Loucy (cell line): ENCODE measurements at regions not wholly inside any gene's neighbourhood (a gene's known extent, or its start where the extent isn't known, plus 50 kb on each side); places are given as distances from the start of the nearest gene placed in this dataset.

Experiments
- H2AFZ ChIP-seq: fragments of 200-600 bp; sonication (generic); 2 replicates; pipeline ENCODE4 v1.6.0; 2016; ENCODE audit warnings: antibody characterized with exemption, mild to moderate bottlenecking, low read length, moderate library complexity
- H3F3A ChIP-seq: fragments of 200-600 bp; 2 replicates; pipeline ENCODE4 v1.6.0; 2016; ENCODE audit warnings: antibody characterized with exemption, low read depth, mild to moderate bottlenecking
- H3K27me3 ChIP-seq: fragments of 200-600 bp; sonication (generic); 2 replicates; pipeline ENCODE4 v1.6.1; 2014; ENCODE audit warnings: low read length, mild to moderate bottlenecking; ENCODE audit not compliant: insufficient read depth, poor library complexity, severe bottlenecking
- H3K36me3 ChIP-seq: fragments of 200-600 bp; sonication (generic); 2 replicates; pipeline ENCODE4 v1.6.1; 2016; ENCODE audit warnings: low read length; ENCODE audit not compliant: insufficient read depth
- H3K4me1 ChIP-seq: fragments of 200-600 bp; sonication (generic); 2 replicates; pipeline ENCODE4 v1.5.1; 2014; ENCODE audit warnings: low read length, mild to moderate bottlenecking; ENCODE audit not compliant: insufficient read depth, poor library complexity, severe bottlenecking
- H3K4me2 ChIP-seq: fragments of 200-600 bp; sonication (generic); 2 replicates; pipeline ENCODE4 v1.6.0; 2014; ENCODE audit warnings: antibody characterized with exemption, low read length, low read depth, mild to moderate bottlenecking; ENCODE audit not compliant: poor library complexity, severe bottlenecking
- H3K4me3 ChIP-seq: fragments of 200-600 bp; sonication (generic); 2 replicates; pipeline ENCODE4 v1.5.1; 2014; ENCODE audit warnings: low read length, mild to moderate bottlenecking, mixed read lengths; ENCODE audit not compliant: poor library complexity, severe bottlenecking
- H3K79me2 ChIP-seq: fragments of 200-600 bp; sonication (generic); 2 replicates; pipeline ENCODE4 v1.6.1; 2014; ENCODE audit warnings: low read length; ENCODE audit not compliant: insufficient read depth
- H3K9ac ChIP-seq: fragments of 200-600 bp; sonication (generic); 2 replicates; pipeline ENCODE4 v1.6.0; 2014; ENCODE audit warnings: mild to moderate bottlenecking, low read depth, low read length, moderate library complexity; ENCODE audit not compliant: poor library complexity, severe bottlenecking
- H3K9me2 ChIP-seq: fragments of 200-600 bp; sonication (generic); replicated peaks from 2 replicates; pipeline ENCODE4 v1.6.1; 2016; ENCODE audit warnings: low read depth, low read length, mixed read lengths
- H3K9me3 ChIP-seq: fragments of 200-600 bp; sonication (generic); 2 replicates; pipeline ENCODE4 v1.6.1; 2014; ENCODE audit warnings: mild to moderate bottlenecking, antibody characterized with exemption, low read length, low read depth; ENCODE audit not compliant: insufficient read depth
- H4K20me1 ChIP-seq: fragments of 200-600 bp; sonication (generic); 2 replicates; pipeline ENCODE4 v1.6.0; 2014; ENCODE audit warnings: antibody characterized with exemption, low read length, mild to moderate bottlenecking; ENCODE audit not compliant: insufficient read depth, poor library complexity, severe bottlenecking
- CTCF ChIP-seq: fragments of 200-600 bp; sonication (generic); conservative IDR thresholded peaks from 2 replicates; pipeline ENCODE4 v1.5.1; 2014; ENCODE audit warnings: mild to moderate bottlenecking, antibody characterized with exemption, low read length
- EZH2phosphoT487 ChIP-seq: fragments of 200-600 bp; IDR thresholded peaks from 2 replicates; pipeline ENCODE4 v1.6.1; 2018; ENCODE audit warnings: antibody characterized with exemption, mild to moderate bottlenecking, moderate library complexity, borderline replicate concordance

GRCh38 chr4:186949847-186950246, 226.2 kb upstream of the FAT1 start:
- Histone ChIP-seq H3K9me2 (no peaks in the 10 kb centered on the region), H3K4me3 (no peak overlapping the region), H3K36me3 (no peaks in the 10 kb centered on the region), H3K27me3 (no peaks in the 10 kb centered on the region), H3K9ac (no peak overlapping the region), H3F3A (no peaks in the 10 kb centered on the region), H3K4me2 (no peak overlapping the region), H3K9me3 (no peaks in the 10 kb centered on the region), H3K4me1 (peaks cover 7% of the 10 kb centered on the region), H2AFZ (no peak overlapping the region), H4K20me1 (no peaks in the 10 kb centered on the region), H3K79me2 (no peaks in the 10 kb centered on the region)
- TF ChIP-seq CTCF (no peak), EZH2phosphoT487 (no peak)

- no peaks in the 10 kb centered on the region for H4K20me1 ChIP-seq
- no peaks in the 10 kb centered on the region for H3F3A ChIP-seq
- H3K27me3 ChIP-seq: no peaks in the 10 kb centered on the region
- TF ChIP-seq CTCF: no peak
- no peak for TF ChIP-seq EZH2phosphoT487
- H3K4me1 ChIP-seq: peaks cover 7% of the 10 kb centered on the region
- no peaks in the 10 kb centered on the region; the same call in 1 of the 2 replicates for H3K9me2 ChIP-seq
- no peak overlapping the region for H3K4me3 ChIP-seq
- H3K4me2 ChIP-seq: no peak overlapping the region
- H3K9ac ChIP-seq: no peak overlapping the region
- H3K79me2 ChIP-seq: no peaks in the 10 kb centered on the region
- no peaks in the 10 kb centered on the region for H3K36me3 ChIP-seq
- H2AFZ ChIP-seq: no peak overlapping the region
- no peaks in the 10 kb centered on the region for H3K9me3 ChIP-seq
Observed at GRCh38 chr4:186952709-186953108, 229.1 kb upstream of the FAT1 start.

DNA sequence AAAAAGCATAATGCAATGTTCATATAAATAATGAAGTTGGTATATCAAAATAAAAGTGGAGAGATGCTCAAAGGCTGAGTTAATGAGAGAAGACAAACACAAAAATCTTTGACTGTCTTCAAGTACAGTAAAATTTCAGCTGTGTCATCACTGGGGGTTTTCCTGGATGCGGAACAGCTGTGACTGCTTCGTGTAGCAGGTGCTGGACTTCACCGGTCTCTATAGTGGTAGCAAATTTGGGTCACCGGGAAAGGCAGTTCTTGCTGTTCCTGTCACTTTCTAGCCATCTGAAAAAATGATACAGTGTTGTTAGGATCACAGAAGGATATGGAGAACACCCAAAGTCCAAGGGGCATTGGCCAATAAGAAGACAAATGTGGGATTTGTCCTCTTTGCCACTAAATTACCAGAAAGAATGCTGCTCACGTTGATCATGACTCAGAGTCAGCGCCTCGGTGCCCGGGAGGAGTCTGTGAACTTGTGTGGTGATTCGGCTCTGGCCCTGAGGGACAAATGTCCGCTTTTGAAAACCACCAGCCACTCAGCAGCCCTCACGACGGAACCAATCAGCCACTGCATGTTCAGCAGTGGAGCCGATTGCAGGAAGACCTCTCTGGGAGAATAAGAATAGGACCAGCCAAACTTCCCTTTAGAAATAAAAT, 230.1 kb upstream of the FAT1 start:
- H3K4me2 ChIP-seq: no peak overlapping the region
- no peaks in the 10 kb centered on the region for H3F3A ChIP-seq
- no peaks in the 10 kb centered on the region; the same call in 1 of the 2 replicates for H3K9me2 ChIP-seq
- H3K36me3 ChIP-seq: no peaks in the 10 kb centered on the region
- H3K4me1 ChIP-seq: peaks cover 1% of the 10 kb centered on the region
- no peaks in the 10 kb centered on the region for H4K20me1 ChIP-seq
- H3K4me3 ChIP-seq: no peak overlapping the region
- H3K79me2 ChIP-seq: no peaks in the 10 kb centered on the region
- no peak for TF ChIP-seq EZH2phosphoT487
- no peak for TF ChIP-seq CTCF
- H3K9me3 ChIP-seq: 0 out of 2 replicates have a peak, but pooled peaks cover 2% of the 10 kb centered on the region
- H3K9ac ChIP-seq: no peak overlapping the region
- H2AFZ ChIP-seq: no peak overlapping the region
- H3K27me3 ChIP-seq: no peaks in the 10 kb centered on the region
